Activated CD8-positive, alpha-beta memory T cell treated with anti-CD3 and anti-CD28 coated beads for 24 hours (primary cell): ENCODE measurements at regions not wholly inside any gene's neighbourhood (a gene's known extent, or its start where the extent isn't known, plus 50 kb on each side); places are given as distances from the start of the nearest gene placed in this dataset.

ENCODE experiments used
- DNase-seq: peaks from one replicate; pipeline ENCODE4 v3.0.0-alpha.2; 2020

- DNase-seq, result no peak
These were observed 114.4 kb upstream of the CDK1 start for GRCh38 chr10:60663850-60664249.

DNA sequence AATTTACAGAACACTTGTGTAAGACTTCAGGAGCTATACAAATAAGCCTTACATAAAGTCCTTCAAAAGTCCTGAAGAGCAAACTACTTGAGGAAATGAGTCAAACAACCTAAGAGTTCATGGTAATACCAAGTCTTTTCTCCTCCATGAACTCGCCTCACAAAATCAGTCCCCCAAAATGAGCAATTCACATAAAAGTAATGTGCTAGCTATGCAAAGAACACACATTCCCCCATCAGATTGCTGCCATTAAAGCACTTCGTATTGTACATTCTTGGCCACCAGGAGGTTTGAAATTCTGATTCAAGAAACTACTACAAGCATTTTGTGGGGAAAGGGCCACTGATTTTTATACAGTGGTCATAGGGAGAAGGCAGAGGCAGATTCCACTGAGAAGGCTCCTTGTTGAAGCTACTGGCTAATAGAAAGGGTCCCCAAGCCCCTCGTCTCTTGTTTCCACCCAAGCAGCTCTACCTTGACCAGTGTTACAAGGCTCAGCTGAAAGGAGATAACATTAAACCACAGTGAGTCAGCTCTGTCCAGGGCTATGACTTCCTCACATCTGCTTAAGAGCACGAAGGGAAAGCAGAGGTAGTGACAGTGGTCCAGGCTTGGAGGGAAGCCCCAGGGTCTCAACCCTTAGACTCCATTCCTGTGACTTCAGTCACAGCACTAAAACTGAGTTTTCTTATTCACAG is 115.2 kb upstream of the CDK1 start:
- no peak for DNase-seq

GRCh38 chr10:60661637-60662036 is 116.6 kb upstream of the CDK1 start:
- DNase-seq, result no peak

DNA sequence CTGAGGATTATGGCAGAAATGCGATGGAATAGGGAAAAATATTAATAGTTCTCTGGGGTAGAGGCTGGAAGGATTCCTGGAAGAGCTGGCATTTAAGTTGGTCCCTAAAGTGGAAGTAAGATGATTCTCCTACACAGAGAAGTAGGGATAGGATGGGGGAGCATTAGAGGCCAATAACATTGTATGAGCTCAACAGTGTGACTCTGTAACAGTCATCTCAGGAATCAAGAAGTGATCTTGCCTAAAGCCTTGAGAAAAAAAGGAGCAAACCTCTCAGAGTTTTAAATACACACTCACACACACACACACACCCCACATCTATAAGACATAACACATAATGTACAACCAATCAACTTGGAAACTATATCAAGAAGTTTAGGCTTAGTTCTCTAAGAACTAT is 117.7 kb upstream of the CDK1 start:
- no peak for DNase-seq

DNA sequence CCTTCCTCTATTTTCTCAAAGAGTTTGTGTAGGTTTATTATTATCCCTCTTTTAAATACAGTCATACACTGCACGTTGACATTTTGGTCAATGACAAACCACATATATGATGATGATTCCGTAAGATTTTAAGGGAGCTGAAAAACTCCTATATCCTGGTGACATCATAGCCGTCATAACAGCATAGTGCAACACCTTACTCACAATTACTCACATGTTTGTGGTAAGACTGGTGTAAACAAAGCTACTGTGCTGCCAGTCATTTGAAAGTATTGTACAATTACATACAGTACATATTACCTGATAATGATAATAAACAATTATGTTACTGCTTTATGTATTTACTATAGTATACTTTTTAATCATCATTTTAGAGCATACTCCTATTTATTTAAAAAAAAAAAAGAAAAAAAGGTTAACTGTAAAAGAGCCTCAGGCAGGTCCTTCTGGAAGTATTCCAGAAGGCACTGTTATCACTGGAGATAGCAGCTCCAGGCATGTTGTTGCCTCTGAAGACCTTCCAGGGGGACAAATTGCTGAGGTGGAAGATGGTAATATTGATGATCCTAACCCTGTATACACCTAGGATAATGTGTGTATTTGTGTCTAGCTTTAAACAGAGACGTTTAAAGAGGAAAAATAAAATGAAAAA is 123.3 kb upstream of the CDK1 start:
- no peak for DNase-seq

- DNase-seq, result no peak
These were observed 125.7 kb upstream of the CDK1 start for GRCh38 chr10:60652628-60653027.

- DNase-seq, result no peak
These were observed 127.9 kb upstream of the CDK1 start for GRCh38 chr10:60650378-60650800.

GRCh38 chr10:60649485-60650377 is 128.5 kb upstream of the CDK1 start:
- no peak for DNase-seq

DNA sequence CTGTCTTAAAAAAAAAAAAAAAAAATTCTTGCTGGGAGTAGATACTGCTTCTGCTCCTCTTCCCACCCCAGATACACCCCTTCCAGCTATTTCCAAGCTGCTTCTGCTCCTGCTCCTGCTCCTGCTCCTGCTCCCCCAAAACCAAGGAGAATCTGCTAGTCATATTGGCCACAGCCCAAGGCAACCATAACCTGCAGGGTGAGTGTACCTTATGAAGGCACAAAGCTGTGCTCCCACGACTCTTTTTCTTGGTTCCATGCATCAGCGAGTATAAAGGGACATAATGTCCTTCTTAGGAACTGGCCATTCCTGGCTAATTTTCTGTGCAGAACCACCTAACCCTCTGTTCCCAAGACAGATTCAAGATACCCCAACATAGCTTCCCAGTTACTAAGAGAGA is 129.5 kb upstream of the CDK1 start:
- DNase-seq, result no peak

GRCh38 chr10:60646966-60647796 is 131.1 kb upstream of the CDK1 start:
- DNase-seq, result no peak

GRCh38 chr10:60645980-60646379 is 132.3 kb upstream of the CDK1 start:
- no peak for DNase-seq

DNA sequence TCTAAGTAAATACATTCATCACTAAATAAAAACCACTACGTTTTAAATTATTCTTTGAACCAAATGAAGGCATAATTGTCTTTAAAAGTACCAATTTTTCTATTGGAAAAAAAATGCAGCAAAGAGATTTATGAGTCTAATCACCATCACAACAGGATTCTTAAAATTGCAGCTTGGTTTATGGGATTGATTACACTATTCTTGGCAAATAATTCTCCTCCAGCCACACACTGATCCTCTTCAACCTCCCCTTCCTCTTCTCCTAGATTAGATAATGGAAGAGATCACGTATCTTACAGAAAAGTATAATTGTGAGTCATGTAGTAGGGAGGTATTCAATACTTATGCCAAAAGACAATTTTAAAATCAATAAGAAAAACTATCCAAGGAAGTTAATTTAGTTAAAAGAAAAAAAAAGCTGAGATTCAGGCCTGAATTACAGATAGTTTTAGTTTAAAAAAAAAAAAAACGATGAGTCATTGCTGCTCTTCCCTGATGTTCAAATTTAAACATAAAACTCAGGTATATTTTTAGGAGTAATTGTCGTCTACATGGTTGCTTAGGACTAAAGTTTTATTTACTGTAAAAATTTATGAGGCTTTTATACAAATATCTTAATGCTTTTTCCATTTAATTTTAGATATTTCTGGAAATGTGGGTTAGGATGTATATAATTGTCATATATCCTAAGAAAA is 133.7 kb upstream of the CDK1 start:
- DNase-seq, result no peak

DNA sequence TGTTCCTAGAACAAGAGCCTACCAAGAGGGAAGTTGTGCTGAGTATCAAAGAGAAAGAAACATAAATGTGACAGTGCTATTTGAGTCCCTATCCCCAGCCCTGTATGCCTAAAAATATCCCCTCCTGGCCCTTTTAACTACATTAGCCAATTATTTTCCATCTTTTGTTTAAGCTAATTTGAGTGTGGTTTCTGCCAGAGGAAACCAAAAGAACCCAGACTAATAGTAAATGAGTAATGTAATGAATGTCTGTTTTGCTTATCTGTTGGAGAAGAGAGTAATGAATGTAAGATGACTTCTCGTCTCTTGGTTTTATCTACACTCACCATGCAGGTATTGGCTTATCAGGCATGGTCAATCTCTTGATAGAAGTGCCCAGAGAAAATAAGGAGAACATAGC is 134.4 kb upstream of the CDK1 start:
- DNase-seq, result no peak

DNA sequence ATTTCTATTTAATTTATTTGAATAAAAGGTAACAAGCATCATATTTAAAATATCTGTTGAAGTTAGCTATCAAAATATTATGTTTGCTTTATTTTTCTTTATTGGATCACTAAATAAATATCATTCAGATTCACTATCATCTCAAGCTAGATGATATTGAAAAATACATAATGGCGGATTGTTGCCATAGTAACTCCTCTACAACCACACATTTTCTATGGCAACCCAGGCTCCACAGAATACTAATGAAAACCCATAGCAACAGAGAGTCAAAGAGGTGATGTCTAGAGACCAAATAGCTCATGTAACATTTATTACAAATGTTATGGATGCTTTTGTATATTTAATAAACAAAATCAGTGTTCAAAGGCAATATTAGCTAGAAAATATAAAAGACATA is 148.9 kb upstream of the CDK1 start:
- DNase-seq, result no peak

- no peak for DNase-seq
These were observed 150.2 kb upstream of the CDK1 start for GRCh38 chr10:60627778-60628748.

DNA sequence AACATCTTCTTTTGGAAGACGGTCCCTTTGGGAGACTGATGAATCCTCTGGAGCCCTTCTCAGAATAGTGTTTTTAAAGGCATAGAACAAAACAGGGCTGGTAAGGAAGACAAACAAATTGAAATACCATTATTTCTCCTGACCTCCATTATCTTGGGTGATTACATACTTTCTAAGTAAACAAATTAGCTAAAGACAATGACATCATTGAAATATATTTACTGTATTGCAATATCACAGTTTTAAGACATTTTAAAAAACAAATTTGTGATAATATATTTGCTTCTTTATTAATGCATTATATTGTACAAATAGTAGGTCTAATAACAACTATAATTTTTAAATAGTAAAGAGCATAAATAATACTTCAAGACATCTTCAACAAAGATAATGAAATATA is 152.2 kb upstream of the CDK1 start:
- no peak for DNase-seq

DNA sequence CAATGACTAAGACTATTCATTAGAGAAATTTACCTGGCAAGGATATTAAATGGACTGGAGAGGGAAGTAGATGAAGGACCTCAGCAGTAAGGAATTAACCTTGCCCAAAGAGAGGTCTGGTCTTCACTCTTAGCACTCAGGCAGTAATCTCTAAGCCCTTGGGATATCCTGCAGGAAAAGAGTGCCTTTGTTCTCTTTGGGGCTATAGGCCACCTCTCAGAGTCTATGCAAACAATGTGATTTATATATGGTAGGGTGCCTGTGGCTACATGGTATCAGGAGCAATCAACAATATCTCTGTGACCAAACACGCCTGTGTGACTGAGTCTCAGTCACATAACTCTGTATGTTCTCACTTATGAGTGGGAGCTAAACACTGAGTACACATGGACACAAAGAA is 154.7 kb upstream of the CDK1 start:
- no peak for DNase-seq

- no peak for DNase-seq
These were observed 157.3 kb upstream of the CDK1 start for GRCh38 chr10:60621018-60621417.

GRCh38 chr10:60618861-60619260 is 159.4 kb upstream of the CDK1 start:
- DNase-seq, result no peak

- no peak for DNase-seq
These were observed 162.7 kb upstream of the CDK1 start for GRCh38 chr10:60615541-60615940.

DNA sequence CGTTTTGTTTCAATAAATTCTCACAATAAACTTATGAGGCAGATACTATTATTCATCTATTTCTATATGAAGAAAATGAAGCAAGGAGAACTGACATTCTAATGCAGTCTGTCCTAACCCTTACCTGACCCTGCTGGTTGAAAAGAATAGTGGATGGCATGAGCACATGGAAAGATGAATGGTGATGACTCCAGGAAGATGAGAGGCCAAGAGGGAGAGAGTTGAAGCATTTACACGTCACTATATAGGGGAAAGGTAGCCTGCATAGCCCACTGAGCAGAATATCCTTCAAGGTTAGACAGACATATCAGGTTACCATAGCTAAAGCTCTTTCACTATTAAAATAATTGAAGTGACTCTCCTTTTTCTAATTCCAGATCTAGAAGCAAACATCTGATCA is 163.9 kb upstream of the CDK1 start:
- DNase-seq, result no peak
